Prostate gland (tissue), 2 donors: ENCODE measurements at regions not wholly inside any gene's neighbourhood (a gene's known extent, or its start where the extent isn't known, plus 50 kb on each side); places are given as distances from the start of the nearest gene placed in this dataset.

Experiments used
- DNase-seq: peaks from one replicate; pipeline ENCODE4 v3.0.0-alpha.2; 2019; ENCODE audit warnings: low spot score
- H3K27ac ChIP-seq, 2 donors: fragments of 200-600 bp; sonication (generic); 2 replicates each; pipeline ENCODE4 v1.5.1; 2017 to 2019
- H3K27me3 ChIP-seq: fragments of 200-600 bp; sonication (generic); replicated peaks from 2 replicates; pipeline ENCODE4 v1.5.1; 2019; ENCODE audit not compliant: insufficient read depth
- H3K36me3 ChIP-seq, 2 donors: fragments of 200-600 bp; sonication (generic); 1 replicate in 1 of 2; 2 replicates in 1 of 2; pipeline versions ENCODE4 v1.5.1 to v1.8.1; 2017 to 2019
- H3K4me1 ChIP-seq: fragments of 200-600 bp; sonication (generic); replicated peaks from 2 replicates; pipeline ENCODE4 v1.5.1; 2019
- H3K4me3 ChIP-seq, 2 donors: fragments of 200-600 bp; sonication (generic); 2 replicates each; pipeline ENCODE4 v1.5.1; 2017 to 2019
- H3K9me3 ChIP-seq: fragments of 200-600 bp; sonication (generic); 2 replicates; pipeline ENCODE4 v1.5.1; 2017
- POLR2A ChIP-seq: fragments of 450-650 bp; IDR thresholded peaks from one replicate; pipeline ENCODE4 v1.6.1; 2016; ENCODE audit warnings: antibody characterized with exemption, mild to moderate bottlenecking
- POLR2AphosphoS5 ChIP-seq: sonication (generic); formaldehyde crosslinking; IDR thresholded peaks from one replicate; pipeline ENCODE4 v1.6.1; 2017; ENCODE audit warnings: antibody characterized with exemption
- WGBS: methylation state at CpG from one replicate; pipeline ENCODE4 v1.1.5; 2018; 5-methylcytosine and 5-hydroxymethylcytosine counted together
- intact Hi-C: fragments of 100-400 bp; cut with DNase I; formaldehyde crosslinking; loops from one replicate; pipeline ENCODE4 v1.14.2; 2022
- TF ChIP-seq, protein P1 (sequence below), 4 experiments: fragments of 200-600 bp in 2 of 4; fragments of 450-650 bp in 2 of 4; sonication (generic) in 2 of 4; IDR thresholded peaks; 1 replicate in 3 of 4; 2 replicates in 1 of 4; pipeline ENCODE4 v1.5.1; 2016 to 2019; ENCODE audit warnings: antibody characterized with exemption in 4 of 4, mild to moderate bottlenecking in 2 of 4, moderate library complexity in 2 of 4

DNA sequence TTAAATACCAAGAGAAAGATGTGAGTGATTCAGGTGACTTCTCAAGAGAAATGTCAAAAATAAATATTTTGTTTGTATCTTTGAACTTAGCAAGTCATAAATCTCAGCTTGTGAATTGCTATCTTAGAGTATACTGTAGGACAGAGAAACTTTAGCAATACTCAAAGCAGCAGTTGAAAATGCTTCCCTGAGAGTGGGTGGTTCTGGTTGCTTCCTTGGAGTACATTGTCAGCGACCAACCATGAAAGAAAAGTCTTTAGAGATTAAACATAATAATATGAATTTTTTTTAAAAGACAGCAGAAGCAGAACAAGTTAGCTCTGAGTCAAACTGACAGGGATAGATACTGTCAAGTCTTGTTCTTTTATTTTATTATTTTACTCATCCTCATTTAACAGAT is 86.8 kb upstream of the OSBPL8 start:
- Histone ChIP-seq H3K4me3 (no peak overlapping the region), H3K4me1 (no peaks in the 10 kb centered on the region), H3K27me3 (no peaks in the 10 kb centered on the region), H3K9me3 (no peaks in the 10 kb centered on the region), H3K36me3 (no peaks in the 10 kb centered on the region), H3K27ac (no peak overlapping the region)
- TF ChIP-seq POLR2AphosphoS5 (no peak), POLR2A (no peak)
- intact Hi-C loops: no loop called here
- WGBS: 91% methylated on average over 1 of the region's 1 CpG
- DNase-seq: no peak

DNA sequence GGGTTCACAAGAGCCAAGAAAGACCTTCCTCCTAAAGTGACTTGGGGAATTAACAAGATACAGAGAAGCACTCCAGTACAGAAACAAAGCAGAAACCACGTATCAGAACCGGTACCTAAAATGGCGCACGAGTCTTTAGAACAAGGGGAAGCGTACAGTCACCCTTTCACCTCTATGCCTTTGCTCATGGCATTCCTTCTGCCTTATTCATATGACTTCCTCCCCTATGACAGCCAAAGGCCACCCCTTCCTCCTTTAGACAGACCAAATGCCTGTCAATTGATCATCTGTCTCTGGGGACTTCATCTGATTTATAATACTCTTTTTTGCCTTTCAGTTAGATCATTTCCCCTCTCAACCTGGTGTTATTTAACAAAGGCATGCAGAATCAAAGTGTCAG is 89.5 kb upstream of the OSBPL8 start:
- no peaks in the 10 kb centered on the region for H3K4me1 ChIP-seq
- no peaks in the 10 kb centered on the region for H3K36me3 ChIP-seq
- TF ChIP-seq POLR2A (no peak), POLR2AphosphoS5 (no peak)
- TF ChIP-seq, protein P1, sequence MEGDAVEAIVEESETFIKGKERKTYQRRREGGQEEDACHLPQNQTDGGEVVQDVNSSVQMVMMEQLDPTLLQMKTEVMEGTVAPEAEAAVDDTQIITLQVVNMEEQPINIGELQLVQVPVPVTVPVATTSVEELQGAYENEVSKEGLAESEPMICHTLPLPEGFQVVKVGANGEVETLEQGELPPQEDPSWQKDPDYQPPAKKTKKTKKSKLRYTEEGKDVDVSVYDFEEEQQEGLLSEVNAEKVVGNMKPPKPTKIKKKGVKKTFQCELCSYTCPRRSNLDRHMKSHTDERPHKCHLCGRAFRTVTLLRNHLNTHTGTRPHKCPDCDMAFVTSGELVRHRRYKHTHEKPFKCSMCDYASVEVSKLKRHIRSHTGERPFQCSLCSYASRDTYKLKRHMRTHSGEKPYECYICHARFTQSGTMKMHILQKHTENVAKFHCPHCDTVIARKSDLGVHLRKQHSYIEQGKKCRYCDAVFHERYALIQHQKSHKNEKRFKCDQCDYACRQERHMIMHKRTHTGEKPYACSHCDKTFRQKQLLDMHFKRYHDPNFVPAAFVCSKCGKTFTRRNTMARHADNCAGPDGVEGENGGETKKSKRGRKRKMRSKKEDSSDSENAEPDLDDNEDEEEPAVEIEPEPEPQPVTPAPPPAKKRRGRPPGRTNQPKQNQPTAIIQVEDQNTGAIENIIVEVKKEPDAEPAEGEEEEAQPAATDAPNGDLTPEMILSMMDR (IDR thresholded peaks at IDR 0.05): no peak
- H3K4me3 ChIP-seq: no peak overlapping the region
- no peaks in the 10 kb centered on the region for H3K27me3 ChIP-seq
- 96% methylated on average over 5 of the region's 5 CpGs for WGBS
- intact Hi-C loops: no loop called here
- H3K27ac ChIP-seq: no peak overlapping the region
- no peak for DNase-seq
- no peaks in the 10 kb centered on the region for H3K9me3 ChIP-seq

DNA sequence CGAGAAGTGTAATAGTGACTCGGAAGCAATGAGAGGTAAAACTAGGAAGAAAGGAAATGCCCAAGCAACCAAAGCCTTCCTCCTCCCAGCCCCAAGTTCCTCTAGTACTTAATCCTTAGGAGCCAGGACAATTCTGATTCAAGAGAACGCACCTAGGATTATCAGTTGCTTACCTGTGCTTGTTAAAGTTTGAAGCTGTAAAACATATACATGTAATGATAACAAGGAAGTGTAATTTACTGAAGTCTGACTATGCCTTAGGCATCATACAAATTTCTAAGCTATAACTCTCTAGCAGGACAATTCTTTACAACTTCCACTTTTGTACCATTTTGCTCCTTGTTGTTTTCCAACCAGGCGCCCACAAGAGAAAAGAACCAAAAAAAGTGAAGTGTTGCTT is 92.8 kb upstream of the OSBPL8 start:
- 81% methylated on average over 4 of the region's 4 CpGs for WGBS
- TF ChIP-seq POLR2AphosphoS5: no peak
- TF ChIP-seq, protein P1 (IDR thresholded peaks at IDR 0.05): no peak
- TF ChIP-seq POLR2A: no peak
- Histone ChIP-seq H3K9me3 (no peaks in the 10 kb centered on the region), H3K4me3 (no peak overlapping the region), H3K36me3 (no peaks in the 10 kb centered on the region), H3K27ac (no peak overlapping the region), H3K27me3 (no peaks in the 10 kb centered on the region), H3K4me1 (no peaks in the 10 kb centered on the region)
- no peak for DNase-seq
- intact Hi-C loops: no loop called here

DNA sequence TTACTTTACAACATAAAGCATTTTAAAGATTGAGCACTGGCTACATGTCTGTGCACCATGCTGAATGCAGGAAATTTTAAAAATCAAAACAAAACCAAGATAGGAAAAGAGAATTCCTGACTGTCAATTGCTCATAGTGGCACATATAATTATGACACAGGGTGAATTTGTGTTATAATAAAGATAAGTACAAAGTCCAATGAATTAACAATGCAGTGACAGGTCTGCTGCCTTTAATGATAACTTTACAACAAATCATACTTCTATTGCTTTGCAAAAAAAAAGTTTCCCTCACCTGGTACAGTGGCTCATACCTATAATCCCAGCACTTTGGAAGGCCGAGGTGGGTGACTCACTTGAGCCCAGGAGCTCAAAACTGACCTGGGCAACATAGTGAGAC is 93.8 kb upstream of the OSBPL8 start:
- no peak for TF ChIP-seq POLR2A
- no peak for TF ChIP-seq POLR2AphosphoS5
- TF ChIP-seq, protein P1 (IDR thresholded peaks at IDR 0.05): no peak
- Histone ChIP-seq H3K36me3 (no peaks in the 10 kb centered on the region), H3K4me1 (no peaks in the 10 kb centered on the region), H3K27me3 (no peaks in the 10 kb centered on the region), H3K9me3 (no peaks in the 10 kb centered on the region), H3K27ac (no peak overlapping the region), H3K4me3 (no peak overlapping the region)
- DNase-seq: no peak
- 89% methylated on average over 1 of the region's 1 CpG for WGBS
- intact Hi-C loops: no loop called here

DNA sequence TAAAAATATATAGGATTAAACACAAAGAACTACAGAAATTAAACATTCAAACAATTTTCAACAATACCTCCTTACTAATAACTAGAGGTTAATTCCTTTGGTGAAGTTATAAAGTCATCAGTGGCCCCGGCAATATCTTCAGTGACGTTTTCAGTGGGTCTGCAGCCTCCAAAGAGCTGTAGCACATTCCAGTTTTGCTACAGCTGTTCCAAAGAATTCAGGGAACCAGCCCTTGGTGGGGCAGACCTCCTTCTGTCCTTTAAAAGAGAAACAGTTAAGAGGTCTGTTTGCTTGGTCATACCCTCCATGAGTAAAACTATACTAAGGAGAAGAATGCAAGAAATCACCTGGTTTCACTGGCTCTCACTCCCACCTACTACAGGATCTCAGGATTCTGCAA is 99.2 kb upstream of the ZDHHC17 start:
- Histone ChIP-seq H3K27ac (no peak overlapping the region), H3K4me1 (no peaks in the 10 kb centered on the region), H3K9me3 (no peaks in the 10 kb centered on the region), H3K4me3 (no peak overlapping the region), H3K36me3 (no peaks in the 10 kb centered on the region), H3K27me3 (no peaks in the 10 kb centered on the region)
- intact Hi-C loops: no loop called here
- DNase-seq: no peak
- 73% methylated on average over 2 of the region's 2 CpGs for WGBS
- no peak for TF ChIP-seq POLR2A
- no peak for TF ChIP-seq POLR2AphosphoS5
- TF ChIP-seq, protein P1 (IDR thresholded peaks at IDR 0.05): no peak
